SK-N-SH treated with all-trans-retinoic acid at 6 μM for 48 hours (cell line): ENCODE measurements at regions not wholly inside any gene's neighbourhood (a gene's known extent, or its start where the extent isn't known, plus 50 kb on each side); places are given as distances from the start of the nearest gene placed in this dataset.

Experiments used
- ARNTL ChIP-seq: fragments of 450-650 bp; formaldehyde crosslinking; IDR thresholded peaks from 2 replicates; pipeline ENCODE4 v1.5.0; 2020; ENCODE audit warnings: low read depth, mild to moderate bottlenecking, moderate library complexity, borderline replicate concordance
- CREB5 ChIP-seq: fragments of 250-450 bp; sonication (Bioruptor Pico); IDR thresholded peaks from 2 replicates; pipeline ENCODE4 v1.5.1; 2020; ENCODE audit warnings: low read depth, mild to moderate bottlenecking, moderate library complexity
- OSR1 ChIP-seq: fragments of 250-450 bp; sonication (Bioruptor Pico); IDR thresholded peaks from 2 replicates; pipeline ENCODE4 v1.8.0; 2022; ENCODE audit warnings: moderate library complexity, mild to moderate bottlenecking, inconsistent platforms
- PPARA ChIP-seq: fragments of 250-450 bp; sonication (Bioruptor Pico); IDR thresholded peaks from 2 replicates; pipeline ENCODE4 v1.5.0; 2020; ENCODE audit warnings: mild to moderate bottlenecking, borderline replicate concordance
- TCF4 ChIP-seq: fragments of 250-450 bp; sonication (Bioruptor Pico); IDR thresholded peaks from 2 replicates; pipeline ENCODE4 v1.8.0; 2021; ENCODE audit warnings: mild to moderate bottlenecking, moderate library complexity, borderline replicate concordance
- TSHZ2 ChIP-seq: fragments of 250-450 bp; sonication (Bioruptor Pico); IDR thresholded peaks from 2 replicates; pipeline ENCODE4 v1.5.0; 2020; ENCODE audit warnings: mild to moderate bottlenecking, moderate library complexity
- ZFP30 ChIP-seq: fragments of 450-650 bp; formaldehyde crosslinking; IDR thresholded peaks from 2 replicates; pipeline ENCODE4 v1.5.0; 2022; ENCODE audit warnings: mild to moderate bottlenecking, moderate library complexity
- ZNF70 ChIP-seq: fragments of 450-650 bp; formaldehyde crosslinking; IDR thresholded peaks from 2 replicates; pipeline ENCODE4 v1.5.0; 2020; ENCODE audit warnings: mild to moderate bottlenecking, moderate library complexity

GRCh38 chr4:64796581-64796980 is 387.3 kb upstream of the TECRL start:
- TF ChIP-seq ARNTL (CRISPR knock-in tag) (no peak), CREB5 (CRISPR knock-in tag) (no peak), PPARA (CRISPR knock-in tag) (no peak), ZNF70 (no peak), ZFP30 (CRISPR knock-in tag) (no peak), TSHZ2 (CRISPR knock-in tag) (no peak), TCF4 (CRISPR knock-in tag) (no peak), OSR1 (no peak)
